ENCODE measurements at regions not wholly inside any gene's neighbourhood (a gene's known extent, or its start where the extent isn't known, plus 50 kb on each side); places are given as distances from the start of the nearest gene placed in this dataset.
A peak's percentile ranks its signal among the peaks of the same experiment; 100 is the strongest.

GRCh38 chr9:727767-728166, 113.7 kb upstream of the DMRT1 start:
- POLR2A ChIA-PET (ENCODE audit: partially characterized antibody): no interaction called here
- no peak for DNase-seq (ENCODE audit: low read depth in 1 of 2, low spot score in 2 of 2)
- Histone ChIP-seq H3K79me1 (ENCODE audit: low read depth, low read length) (no peaks in the 10 kb centered on the region), H3K4ac (replicated peaks; ENCODE audit: insufficient read length, low read depth, low read length) (no peak overlapping the region), H2BK12ac (ENCODE audit: low read depth, low read length) (peak overlapping the region; percentile 79; the same call in 1 of the 2 replicates), H4K5ac (ENCODE audit: insufficient read length, low read depth, low read length) (no peak overlapping the region), H3K4me3 (ENCODE audit: extremely low read depth in 1 of 4, insufficient read depth in 2 of 4, low read depth in 3 of 4, low read length in 4 of 4) (no peak overlapping the region; a peak in 1 of 8 replicates), H3K14ac (ENCODE audit: insufficient read length) (no peak overlapping the region), H3K23ac (ENCODE audit: insufficient read length) (no peak overlapping the region), H2BK15ac (ENCODE audit: low read length) (no peak overlapping the region), H4K8ac (ENCODE audit: extremely low read depth, insufficient read depth, low read length) (no peak overlapping the region), H3K4me2 (ENCODE audit: insufficient read depth in 1 of 2, low read depth in 2 of 2, low read length in 2 of 2) (peak overlapping the region; percentile 35 to 66; a peak in 3 of 4 replicates), H4K91ac (replicated peaks; ENCODE audit: insufficient read length, low read length) (no peak overlapping the region), H2BK20ac (ENCODE audit: low read length) (no peak overlapping the region), H3K79me2 (ENCODE audit: control insufficient read depth in 1 of 2, insufficient read depth in 2 of 2, low read length in 2 of 2) (no peaks in the 10 kb centered on the region), H3K4me1 (replicated peaks in 1 of 4; ENCODE audit: control insufficient read depth in 3 of 4, insufficient read depth in 4 of 4, low read length in 3 of 4) (peaks cover 0 to 26% (median 21%) of the 10 kb centered on the region in 4 experiments), H2BK5ac (ENCODE audit: low read depth, low read length) (peak overlapping the region; percentile 94; the same call in 1 of the 2 replicates), H3K9ac (replicated peaks in 1 of 4; ENCODE audit: extremely low read depth in 1 of 4, low read depth in 3 of 4, low read length in 3 of 4) (no peak overlapping the region), H2AFZ (ENCODE audit: low read length) (no peak overlapping the region), H4K20me1 (replicated peaks in 1 of 2; ENCODE audit: control insufficient read depth in 1 of 2, insufficient read depth in 2 of 2, low read length in 2 of 2) (no peaks in the 10 kb centered on the region), H2AK5ac (ENCODE audit: low read depth, low read length) (no peak overlapping the region), H3K27me3 (replicated peaks in 1 of 4; ENCODE audit: control insufficient read depth in 3 of 4, extremely low read depth in 1 of 4, insufficient read depth in 3 of 4, low read length in 3 of 4) (no peaks in the 10 kb centered on the region), H3K36me3 (ENCODE audit: control insufficient read depth in 2 of 4, insufficient read depth in 4 of 4, low read length in 3 of 4) (peaks cover 0 to 11% (median 6%) of the 10 kb centered on the region in 4 experiments; a peak in 4 of 8 replicates), H3K23me2 (ENCODE audit: low read depth, low read length) (no peaks in the 10 kb centered on the region), H2BK120ac (replicated peaks; ENCODE audit: low read depth, low read length) (no peak overlapping the region), H3K9me3 (ENCODE audit: insufficient read depth in 2 of 2, low read depth in 1 of 2, low read length in 1 of 2) (no peaks in the 10 kb centered on the region), H3K18ac (ENCODE audit: extremely low read depth, low read length) (0 out of 2 replicates have a peak overlapping the region, but pooled peaks have one; percentile 49), H3K27ac (ENCODE audit: low read depth, low read length) (0 out of 2 replicates have a peak overlapping the region, but pooled peaks have one; percentile 46), H3K56ac (replicated peaks; ENCODE audit: insufficient read length, low read depth, low read length) (no peak overlapping the region)
- 4% methylated on average over 1 of the region's 1 CpG; no CpG with 5 or more reads in 1 of the 2 experiments for WGBS, 2 experiments (ENCODE audit: extremely low coverage in 1 of 2, insufficient coverage in 1 of 2, insufficient read length in 1 of 2, insufficient replicate concordance in 2 of 2, low coverage in 1 of 2, low lambda C conversion rate in 2 of 2, missing lambda C conversion rate in 1 of 2)
- CTCF ChIA-PET (ENCODE audit: partially characterized antibody): interaction anchor here (0.5 kb wide), 1 partner anchor 39 kb away, joined by 3 read pairs; no protein-coding TSS in a partner anchor
- FAIRE-seq: peak; percentile 75
- no peak for TF ChIP-seq EZH2 (IDR thresholded peaks at IDR 0.05; ENCODE audit: low read depth, low read length, severe bottlenecking)
- TF ChIP-seq GTF2F1 (IDR thresholded peaks at IDR 0.05; ENCODE audit: borderline replicate concordance, low read depth, low read length): no peak
- TF ChIP-seq, protein P1, sequence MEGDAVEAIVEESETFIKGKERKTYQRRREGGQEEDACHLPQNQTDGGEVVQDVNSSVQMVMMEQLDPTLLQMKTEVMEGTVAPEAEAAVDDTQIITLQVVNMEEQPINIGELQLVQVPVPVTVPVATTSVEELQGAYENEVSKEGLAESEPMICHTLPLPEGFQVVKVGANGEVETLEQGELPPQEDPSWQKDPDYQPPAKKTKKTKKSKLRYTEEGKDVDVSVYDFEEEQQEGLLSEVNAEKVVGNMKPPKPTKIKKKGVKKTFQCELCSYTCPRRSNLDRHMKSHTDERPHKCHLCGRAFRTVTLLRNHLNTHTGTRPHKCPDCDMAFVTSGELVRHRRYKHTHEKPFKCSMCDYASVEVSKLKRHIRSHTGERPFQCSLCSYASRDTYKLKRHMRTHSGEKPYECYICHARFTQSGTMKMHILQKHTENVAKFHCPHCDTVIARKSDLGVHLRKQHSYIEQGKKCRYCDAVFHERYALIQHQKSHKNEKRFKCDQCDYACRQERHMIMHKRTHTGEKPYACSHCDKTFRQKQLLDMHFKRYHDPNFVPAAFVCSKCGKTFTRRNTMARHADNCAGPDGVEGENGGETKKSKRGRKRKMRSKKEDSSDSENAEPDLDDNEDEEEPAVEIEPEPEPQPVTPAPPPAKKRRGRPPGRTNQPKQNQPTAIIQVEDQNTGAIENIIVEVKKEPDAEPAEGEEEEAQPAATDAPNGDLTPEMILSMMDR (IDR thresholded peaks at IDR 0.05; ENCODE audit: control extremely low read depth in 1 of 3, insufficient read depth in 1 of 3, low read depth in 1 of 3, low read length in 3 of 3): no peak
- TF ChIP-seq MAFK (IDR thresholded peaks at IDR 0.05; ENCODE audit: low read depth, low read length): no peak
- peak; percentile 22 for TF ChIP-seq ASH2L (IDR thresholded peaks at IDR 0.05; ENCODE audit: low read length)
- no peak for TF ChIP-seq RFX5 (IDR thresholded peaks at IDR 0.05; ENCODE audit: borderline replicate concordance, low read depth, low read length)
- peak; percentile 35 to 48; a peak in 1 of 4 replicates for TF ChIP-seq SIN3A (conservative IDR thresholded peaks at IDR 0.05 in 1 of 2, IDR thresholded peaks at IDR 0.05 in 1 of 2; ENCODE audit: low read depth in 1 of 2, low read length in 2 of 2)
- TF ChIP-seq TEAD4 (IDR thresholded peaks at IDR 0.05; ENCODE audit: low read depth, low read length): peak; percentile 82
- peak in 1 of 2 experiments; percentile 45; a peak in 1 of 3 replicates for TF ChIP-seq EP300 (IDR thresholded peaks at IDR 0.05; ENCODE audit: borderline replicate concordance in 1 of 2, low read depth in 2 of 2, low read length in 2 of 2)
- TF ChIP-seq RNF2 (IDR thresholded peaks at IDR 0.05; ENCODE audit: borderline replicate concordance, low read depth, low read length, missing control alignments, poor library complexity, severe bottlenecking): no peak

Measured in H1 (cell line).